D721Med (cell line): ENCODE measurements at regions not wholly inside any gene's neighbourhood (a gene's known extent, or its start where the extent isn't known, plus 50 kb on each side); places are given as distances from the start of the nearest gene placed in this dataset.

Experiments
- DNase-seq: peaks from one replicate; pipeline ENCODE4 v3.0.0; 2011; ENCODE audit warnings: low spot score; ENCODE audit not compliant: insufficient read length
- FAIRE-seq: peaks from 2 replicates; lab custom pipeline; 2011; peaks lifted over from hg19 to GRCh38; lab: Jason Lieb, UNC
- TF ChIP-seq, protein P1 (sequence below): IDR thresholded peaks from 2 replicates; pipeline ENCODE4 v1.5.1; 2012; ENCODE audit warnings: mild to moderate bottlenecking, control low read depth; ENCODE audit not compliant: insufficient read depth; ENCODE audit errors: missing control alignments

- no peak for FAIRE-seq
- no peak for DNase-seq
- TF ChIP-seq, protein P1, sequence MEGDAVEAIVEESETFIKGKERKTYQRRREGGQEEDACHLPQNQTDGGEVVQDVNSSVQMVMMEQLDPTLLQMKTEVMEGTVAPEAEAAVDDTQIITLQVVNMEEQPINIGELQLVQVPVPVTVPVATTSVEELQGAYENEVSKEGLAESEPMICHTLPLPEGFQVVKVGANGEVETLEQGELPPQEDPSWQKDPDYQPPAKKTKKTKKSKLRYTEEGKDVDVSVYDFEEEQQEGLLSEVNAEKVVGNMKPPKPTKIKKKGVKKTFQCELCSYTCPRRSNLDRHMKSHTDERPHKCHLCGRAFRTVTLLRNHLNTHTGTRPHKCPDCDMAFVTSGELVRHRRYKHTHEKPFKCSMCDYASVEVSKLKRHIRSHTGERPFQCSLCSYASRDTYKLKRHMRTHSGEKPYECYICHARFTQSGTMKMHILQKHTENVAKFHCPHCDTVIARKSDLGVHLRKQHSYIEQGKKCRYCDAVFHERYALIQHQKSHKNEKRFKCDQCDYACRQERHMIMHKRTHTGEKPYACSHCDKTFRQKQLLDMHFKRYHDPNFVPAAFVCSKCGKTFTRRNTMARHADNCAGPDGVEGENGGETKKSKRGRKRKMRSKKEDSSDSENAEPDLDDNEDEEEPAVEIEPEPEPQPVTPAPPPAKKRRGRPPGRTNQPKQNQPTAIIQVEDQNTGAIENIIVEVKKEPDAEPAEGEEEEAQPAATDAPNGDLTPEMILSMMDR: no peak
These were observed 186.7 kb downstream of the TJP1 start for GRCh38 chr15:29635513-29636098.

DNA sequence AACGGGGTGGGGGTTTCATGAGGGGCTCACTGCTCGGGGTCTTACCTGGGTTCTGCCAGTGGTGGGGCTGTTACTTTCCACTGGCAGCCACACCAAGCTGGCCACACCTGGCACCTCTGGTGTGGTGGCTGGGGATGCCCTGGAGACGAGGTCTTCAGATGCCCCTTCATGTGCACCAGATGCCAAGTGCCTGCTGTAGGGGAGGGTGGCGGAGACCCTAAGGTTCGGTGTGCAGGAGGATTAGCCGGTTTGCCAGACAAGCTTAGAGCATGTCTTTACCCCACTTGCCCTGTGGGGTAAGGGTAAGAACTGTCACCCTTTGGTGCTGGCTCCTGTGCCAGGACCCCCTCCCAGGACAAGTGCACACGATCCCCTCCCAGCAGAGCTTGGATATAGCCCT lies 188.3 kb downstream of the TJP1 start:
- FAIRE-seq (no peak), DNase-seq (no peak)
- TF ChIP-seq, protein P1: no peak

GRCh38 chr15:29632671-29633406 lies 189.4 kb downstream of the TJP1 start:
- FAIRE-seq (no peak), DNase-seq (no peak)
- TF ChIP-seq, protein P1: no peak

- FAIRE-seq: no peak
These were observed 190.9 kb downstream of the TJP1 start for GRCh38 chr15:29631076-29632070.

GRCh38 chr15:29624271-29624670 lies 198.0 kb downstream of the TJP1 start:
- no peak for DNase-seq
- no peak for FAIRE-seq
- TF ChIP-seq, protein P1: no peak

More at GRCh38 chr15:29631076-29632070, 190.9 kb downstream of the TJP1 start:
- TF ChIP-seq, protein P1: no peak
- no peak for DNase-seq

GRCh38 chr15:29623116-29623639 lies 199.1 kb downstream of the TJP1 start:
- no peak for DNase-seq
- no peak for FAIRE-seq
- TF ChIP-seq, protein P1: no peak
